Sigmoid colon (tissue), 4 donors: ENCODE measurements at regions not wholly inside any gene's neighbourhood (a gene's known extent, or its start where the extent isn't known, plus 50 kb on each side); places are given as distances from the start of the nearest gene placed in this dataset.

Experiments
- EP300 ChIP-seq, 4 donors: sonication (generic); formaldehyde crosslinking; IDR thresholded peaks; one replicate each; pipeline ENCODE4 v1.6.1; 2017; ENCODE audit warnings: antibody characterized with exemption in 4 of 4
- POLR2A ChIP-seq, 2 donors: fragments of 450-650 bp; IDR thresholded peaks; one replicate each; pipeline ENCODE4 v1.6.1; 2016; ENCODE audit warnings: antibody characterized with exemption in 2 of 2, mild to moderate bottlenecking in 2 of 2, moderate library complexity in 2 of 2
- POLR2AphosphoS5 ChIP-seq, 4 donors: sonication (generic); formaldehyde crosslinking; IDR thresholded peaks; one replicate each; pipeline ENCODE4 v1.6.1; 2017; ENCODE audit warnings: antibody characterized with exemption in 4 of 4
- TF ChIP-seq, protein P1 (sequence below), 4 experiments: fragments of 450-650 bp in 3 of 4; fragments of 200-600 bp in 1 of 4; IDR thresholded peaks; one replicate each; pipeline ENCODE4 v1.5.1; 2016 to 2019; ENCODE audit warnings: antibody characterized with exemption in 4 of 4, mild to moderate bottlenecking in 3 of 4, moderate library complexity in 2 of 4

DNA sequence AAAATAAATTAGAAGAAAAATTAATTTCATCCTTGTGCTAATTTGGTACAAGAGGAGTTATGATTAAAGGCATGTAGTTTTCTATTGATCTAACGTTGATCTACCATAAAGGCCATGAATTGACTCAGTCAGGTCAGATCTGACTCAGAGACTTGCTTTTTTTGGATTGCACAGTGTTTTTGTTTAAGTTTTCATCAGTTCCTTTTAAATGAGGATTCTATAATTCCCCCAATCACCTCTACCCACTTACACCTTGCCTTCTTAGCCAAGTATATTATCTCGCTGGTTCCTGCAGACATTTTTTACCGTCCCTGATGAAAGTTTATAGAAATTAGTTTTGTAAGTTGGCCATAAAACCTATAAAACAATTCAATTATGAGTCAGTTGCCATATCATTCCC lies 132.4 kb upstream of the PALS2 start:
- no peak for TF ChIP-seq POLR2A (IDR thresholded peaks at IDR 0.05)
- TF ChIP-seq, protein P1, sequence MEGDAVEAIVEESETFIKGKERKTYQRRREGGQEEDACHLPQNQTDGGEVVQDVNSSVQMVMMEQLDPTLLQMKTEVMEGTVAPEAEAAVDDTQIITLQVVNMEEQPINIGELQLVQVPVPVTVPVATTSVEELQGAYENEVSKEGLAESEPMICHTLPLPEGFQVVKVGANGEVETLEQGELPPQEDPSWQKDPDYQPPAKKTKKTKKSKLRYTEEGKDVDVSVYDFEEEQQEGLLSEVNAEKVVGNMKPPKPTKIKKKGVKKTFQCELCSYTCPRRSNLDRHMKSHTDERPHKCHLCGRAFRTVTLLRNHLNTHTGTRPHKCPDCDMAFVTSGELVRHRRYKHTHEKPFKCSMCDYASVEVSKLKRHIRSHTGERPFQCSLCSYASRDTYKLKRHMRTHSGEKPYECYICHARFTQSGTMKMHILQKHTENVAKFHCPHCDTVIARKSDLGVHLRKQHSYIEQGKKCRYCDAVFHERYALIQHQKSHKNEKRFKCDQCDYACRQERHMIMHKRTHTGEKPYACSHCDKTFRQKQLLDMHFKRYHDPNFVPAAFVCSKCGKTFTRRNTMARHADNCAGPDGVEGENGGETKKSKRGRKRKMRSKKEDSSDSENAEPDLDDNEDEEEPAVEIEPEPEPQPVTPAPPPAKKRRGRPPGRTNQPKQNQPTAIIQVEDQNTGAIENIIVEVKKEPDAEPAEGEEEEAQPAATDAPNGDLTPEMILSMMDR (IDR thresholded peaks at IDR 0.05): no peak
- no peak for TF ChIP-seq POLR2AphosphoS5 (IDR thresholded peaks at IDR 0.05)
- no peak for TF ChIP-seq EP300 (IDR thresholded peaks at IDR 0.05)
